ENCODE measurements at regions not wholly inside any gene's neighbourhood (a gene's known extent, or its start where the extent isn't known, plus 50 kb on each side); places are given as distances from the start of the nearest gene placed in this dataset.
"Not testable (repeated sequence)": the region's sequence is repeated elsewhere in the genome, so short reads cannot be mapped to it uniquely, and the experiment has no call there.

DNA sequence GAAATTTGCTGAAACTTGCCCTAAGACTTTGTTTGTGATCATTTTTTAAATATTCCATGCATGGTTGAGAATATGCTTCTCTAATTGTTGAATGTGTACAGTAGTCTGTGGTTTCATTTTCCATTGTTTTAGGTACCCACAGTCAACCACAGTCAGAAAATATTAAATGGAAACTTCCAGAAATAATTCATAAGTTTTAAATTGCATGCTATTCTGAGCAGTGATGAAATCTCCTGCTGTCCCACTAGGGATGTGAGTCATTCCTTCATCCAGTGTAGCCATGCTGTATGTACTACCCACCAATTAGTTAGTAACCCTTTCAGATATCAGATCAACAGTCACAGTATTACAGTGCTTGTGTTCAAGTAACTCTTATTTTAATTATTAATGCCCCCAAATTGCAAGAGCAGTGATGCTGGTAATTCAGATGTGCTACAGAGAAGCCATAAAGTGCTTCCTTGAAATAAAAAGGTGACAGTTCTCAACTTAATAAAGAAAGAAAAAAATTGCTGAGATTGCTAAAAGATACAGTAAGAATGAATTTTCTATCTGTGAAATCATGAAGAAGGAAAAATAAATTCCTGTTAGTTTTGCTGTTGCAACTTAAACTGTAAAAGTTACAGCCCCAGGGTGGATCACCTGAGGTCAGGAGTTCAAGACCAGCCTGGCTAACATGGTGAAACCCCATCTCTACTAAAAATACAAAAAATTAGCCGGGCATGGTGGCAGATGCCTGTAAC, 79.9 kb upstream of the FBXL17 start:
- no peak overlapping the region for H3K27ac Mint-ChIP-seq (ENCODE audit: low read depth, unreplicated experiment)
- CTCF ChIA-PET = interaction anchor here (0.7 kb wide), 1 partner anchor 869 kb away, joined by 3 read pairs; no protein-coding TSS in a partner anchor
- H3K27me3 Mint-ChIP-seq (ENCODE audit: insufficient read depth, unreplicated experiment) = no peaks in the 10 kb centered on the region
- POLR2A ChIA-PET = no interaction called here
- DNase-seq (ENCODE audit: unreplicated experiment) = peak; percentile 54
- peaks cover 9% of the 10 kb centered on the region for H3K4me1 Mint-ChIP-seq (ENCODE audit: insufficient read depth, unreplicated experiment)
- H3K4me3 Mint-ChIP-seq (ENCODE audit: unreplicated experiment) = no peak overlapping the region
- BruUV-seq (replicated peaks) = no TSS peak
- intact Hi-C loops (cut with micrococcal nuclease) = no loop called here
- TF ChIP-seq, protein P1, sequence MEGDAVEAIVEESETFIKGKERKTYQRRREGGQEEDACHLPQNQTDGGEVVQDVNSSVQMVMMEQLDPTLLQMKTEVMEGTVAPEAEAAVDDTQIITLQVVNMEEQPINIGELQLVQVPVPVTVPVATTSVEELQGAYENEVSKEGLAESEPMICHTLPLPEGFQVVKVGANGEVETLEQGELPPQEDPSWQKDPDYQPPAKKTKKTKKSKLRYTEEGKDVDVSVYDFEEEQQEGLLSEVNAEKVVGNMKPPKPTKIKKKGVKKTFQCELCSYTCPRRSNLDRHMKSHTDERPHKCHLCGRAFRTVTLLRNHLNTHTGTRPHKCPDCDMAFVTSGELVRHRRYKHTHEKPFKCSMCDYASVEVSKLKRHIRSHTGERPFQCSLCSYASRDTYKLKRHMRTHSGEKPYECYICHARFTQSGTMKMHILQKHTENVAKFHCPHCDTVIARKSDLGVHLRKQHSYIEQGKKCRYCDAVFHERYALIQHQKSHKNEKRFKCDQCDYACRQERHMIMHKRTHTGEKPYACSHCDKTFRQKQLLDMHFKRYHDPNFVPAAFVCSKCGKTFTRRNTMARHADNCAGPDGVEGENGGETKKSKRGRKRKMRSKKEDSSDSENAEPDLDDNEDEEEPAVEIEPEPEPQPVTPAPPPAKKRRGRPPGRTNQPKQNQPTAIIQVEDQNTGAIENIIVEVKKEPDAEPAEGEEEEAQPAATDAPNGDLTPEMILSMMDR (IDR thresholded peaks at IDR 0.05; ENCODE audit: unreplicated experiment) = no peak
- H3K36me3 Mint-ChIP-seq (ENCODE audit: insufficient read depth, unreplicated experiment) = no peaks in the 10 kb centered on the region
- peaks cover 11% of the 10 kb centered on the region for H3K9me3 Mint-ChIP-seq (ENCODE audit: unreplicated experiment)

DNA sequence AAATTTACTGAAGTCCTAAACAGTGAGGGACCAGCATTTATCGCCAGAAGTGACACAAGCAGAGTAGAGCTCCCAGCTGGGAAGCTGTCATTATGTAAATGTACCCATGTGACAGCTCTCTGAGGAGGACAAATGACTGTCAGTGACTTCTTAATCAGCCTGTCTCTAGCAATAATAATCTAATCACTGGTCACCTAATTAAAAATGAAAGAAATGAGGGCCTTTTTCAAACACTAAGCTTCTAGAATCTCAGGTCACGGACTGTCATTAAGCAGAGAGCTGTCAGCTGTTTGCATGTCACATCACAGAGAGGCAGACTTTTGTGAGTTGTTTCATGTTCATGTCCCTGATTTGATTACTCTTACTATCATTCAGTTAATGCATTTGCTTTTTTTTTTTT, 77.9 kb upstream of the FBXL17 start:
- DNase-seq (ENCODE audit: unreplicated experiment) = no peak
- H3K27me3 Mint-ChIP-seq (ENCODE audit: insufficient read depth, unreplicated experiment) = no peaks in the 10 kb centered on the region
- no peak overlapping the region for H3K27ac Mint-ChIP-seq (ENCODE audit: low read depth, unreplicated experiment)
- peaks cover 14% of the 10 kb centered on the region for H3K9me3 Mint-ChIP-seq (ENCODE audit: unreplicated experiment)
- H3K4me1 Mint-ChIP-seq (ENCODE audit: insufficient read depth, unreplicated experiment) = peaks cover 9% of the 10 kb centered on the region
- CTCF ChIA-PET = interaction anchor here (0.6 kb wide), 1 partner anchor 61 kb away, joined by 3 read pairs; no protein-coding TSS in a partner anchor
- no TSS peak for BruUV-seq (replicated peaks)
- POLR2A ChIA-PET = interaction anchor here (0.6 to 0.9 kb wide), 2 partner anchors 77 to 1689 kb away, joined by 4 read pairs; partner anchors contain the start of gene FBXL17
- TF ChIP-seq, protein P1 (IDR thresholded peaks at IDR 0.05; ENCODE audit: unreplicated experiment) = no peak
- H3K36me3 Mint-ChIP-seq (ENCODE audit: insufficient read depth, unreplicated experiment) = peaks cover 3% of the 10 kb centered on the region
- H3K4me3 Mint-ChIP-seq (ENCODE audit: unreplicated experiment) = no peak overlapping the region
- intact Hi-C loops (cut with micrococcal nuclease) = no loop called here

GRCh38 chr5:108451269-108451668, 69.4 kb upstream of the FBXL17 start:
- no peak overlapping the region for H3K27ac Mint-ChIP-seq (ENCODE audit: low read depth, unreplicated experiment)
- ChIA-PET POLR2A (interaction anchor here (0.7 kb wide), 1 partner anchor 204 kb away, joined by 3 read pairs; no protein-coding TSS in a partner anchor), CTCF (interaction anchor here (0.7 kb wide), 1 partner anchor 24 kb away, joined by 4 read pairs; no protein-coding TSS in a partner anchor)
- BruUV-seq (replicated peaks) = no TSS peak
- DNase-seq (ENCODE audit: unreplicated experiment) = no peak
- no peaks in the 10 kb centered on the region for H3K27me3 Mint-ChIP-seq (ENCODE audit: insufficient read depth, unreplicated experiment)
- H3K4me3 Mint-ChIP-seq (ENCODE audit: unreplicated experiment) = no peak overlapping the region
- TF ChIP-seq, protein P1 (IDR thresholded peaks at IDR 0.05; ENCODE audit: unreplicated experiment) = no peak
- H3K4me1 Mint-ChIP-seq (ENCODE audit: insufficient read depth, unreplicated experiment) = peaks cover 6% of the 10 kb centered on the region
- peaks cover 6% of the 10 kb centered on the region for H3K36me3 Mint-ChIP-seq (ENCODE audit: insufficient read depth, unreplicated experiment)
- H3K9me3 Mint-ChIP-seq (ENCODE audit: unreplicated experiment) = peaks cover 11% of the 10 kb centered on the region
- intact Hi-C loops (cut with micrococcal nuclease) = no loop called here

DNA sequence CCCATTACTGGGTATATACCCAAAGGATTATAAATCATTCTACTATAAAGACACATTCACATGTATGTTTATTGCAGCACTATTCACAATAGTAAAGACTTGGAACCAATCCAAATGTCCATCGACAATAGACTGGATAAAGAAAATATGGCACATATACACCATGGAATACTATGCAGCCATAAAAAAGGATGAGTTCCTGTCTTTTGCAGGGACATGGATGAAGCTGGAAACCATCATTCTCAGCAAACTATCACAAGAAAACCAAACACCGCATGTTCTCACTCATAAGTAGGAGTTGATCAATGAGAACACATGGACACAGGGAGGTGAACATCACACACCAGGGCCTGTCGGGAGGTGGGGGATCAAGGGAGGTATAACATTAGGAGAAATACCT, 62.2 kb upstream of the FBXL17 start:
- H3K4me1 Mint-ChIP-seq (ENCODE audit: insufficient read depth, unreplicated experiment); H3K27ac Mint-ChIP-seq (ENCODE audit: low read depth, unreplicated experiment); intact Hi-C loops (cut with micrococcal nuclease); DNase-seq (ENCODE audit: unreplicated experiment); H3K4me3 Mint-ChIP-seq (ENCODE audit: unreplicated experiment); H3K36me3 Mint-ChIP-seq (ENCODE audit: insufficient read depth, unreplicated experiment); H3K27me3 Mint-ChIP-seq (ENCODE audit: insufficient read depth, unreplicated experiment); BruUV-seq (replicated peaks); H3K9me3 Mint-ChIP-seq (ENCODE audit: unreplicated experiment); POLR2A ChIA-PET; CTCF ChIA-PET: not testable (repeated sequence)

- CTCF ChIA-PET; POLR2A ChIA-PET; DNase-seq (ENCODE audit: unreplicated experiment): not testable (repeated sequence)
Observed at GRCh38 chr5:108442063-108442651, 60.3 kb upstream of the FBXL17 start.

More at GRCh38 chr5:108442063-108442651, 60.3 kb upstream of the FBXL17 start:
- H3K4me3 Mint-ChIP-seq (ENCODE audit: unreplicated experiment); H3K36me3 Mint-ChIP-seq (ENCODE audit: insufficient read depth, unreplicated experiment); H3K4me1 Mint-ChIP-seq (ENCODE audit: insufficient read depth, unreplicated experiment); intact Hi-C loops (cut with micrococcal nuclease); BruUV-seq (replicated peaks); H3K27ac Mint-ChIP-seq (ENCODE audit: low read depth, unreplicated experiment); H3K27me3 Mint-ChIP-seq (ENCODE audit: insufficient read depth, unreplicated experiment): not testable (repeated sequence)
- H3K9me3 Mint-ChIP-seq (ENCODE audit: unreplicated experiment) = peaks cover 11% of the 10 kb centered on the region
